ENCODE measurements at regions not wholly inside any gene's neighbourhood (a gene's known extent, or its start where the extent isn't known, plus 50 kb on each side); places are given as distances from the start of the nearest gene placed in this dataset.

- no peaks in the 10 kb centered on the region for H3K9me2 ChIP-seq (ENCODE audit: insufficient read depth, low read length)
- no peak for TF ChIP-seq SMC3 (conservative IDR thresholded peaks at IDR 0.05; ENCODE audit: poor library complexity)
- TF ChIP-seq RAD21 (conservative IDR thresholded peaks at IDR 0.05) = no peak
- no peak for TF ChIP-seq EP300 (conservative IDR thresholded peaks at IDR 0.05; ENCODE audit: poor library complexity, severe bottlenecking)
- no peak for TF ChIP-seq MXI1 (conservative IDR thresholded peaks at IDR 0.05; ENCODE audit: poor library complexity, severe bottlenecking)
- no peak for TF ChIP-seq REST (IDR thresholded peaks at IDR 0.05; ENCODE audit: borderline replicate concordance)
- TF ChIP-seq CTCF (IDR thresholded peaks at IDR 0.05; ENCODE audit: poor library complexity, severe bottlenecking) = no peak
- TF ChIP-seq TAF1 (IDR thresholded peaks at IDR 0.05; ENCODE audit: low read depth) = no peak
- no peak for TF ChIP-seq EZH2 (IDR thresholded peaks at IDR 0.05; ENCODE audit: borderline replicate concordance, insufficient read depth, low read length, poor library complexity, severe bottlenecking)
- TF ChIP-seq POLR2AphosphoS5 (IDR thresholded peaks at IDR 0.05) = no peak
- H3K9me3 ChIP-seq (ENCODE audit: low read length) = no peaks in the 10 kb centered on the region
- no peaks in the 10 kb centered on the region for H3K36me3 ChIP-seq (ENCODE audit: insufficient read depth, low read length)
- H3K4me2 ChIP-seq (ENCODE audit: low read length) = no peak overlapping the region
- no peaks in the 10 kb centered on the region for H3K27me3 ChIP-seq (ENCODE audit: insufficient read depth, low read depth, low read length)
- no peaks in the 10 kb centered on the region for H4K20me1 ChIP-seq (ENCODE audit: insufficient read depth)
- no peak overlapping the region for H3K27ac ChIP-seq (ENCODE audit: low read length)
- no peaks in the 10 kb centered on the region for H3F3A ChIP-seq (ENCODE audit: insufficient read depth, low read length, poor library complexity, severe bottlenecking)
- H3K4me3 ChIP-seq (ENCODE audit: low read length) = no peak overlapping the region
- no peak overlapping the region for H3K9ac ChIP-seq (ENCODE audit: low read length)
- no peak overlapping the region for H2AFZ ChIP-seq (ENCODE audit: low read depth, low read length)
- H3K79me2 ChIP-seq (replicated peaks; ENCODE audit: insufficient read depth, low read length) = no peaks in the 10 kb centered on the region
Measured at GRCh38 chr2:71844967-71845366, 302.7 kb downstream of the CYP26B1 start.

- Histone ChIP-seq H2AFZ (ENCODE audit: low read depth, low read length) (no peak overlapping the region), H4K20me1 (ENCODE audit: insufficient read depth) (no peaks in the 10 kb centered on the region), H3K36me3 (ENCODE audit: insufficient read depth, low read length) (no peaks in the 10 kb centered on the region), H3K27ac (ENCODE audit: low read length) (no peak overlapping the region), H3K79me2 (replicated peaks; ENCODE audit: insufficient read depth, low read length) (no peaks in the 10 kb centered on the region), H3K27me3 (ENCODE audit: insufficient read depth, low read depth, low read length) (no peaks in the 10 kb centered on the region), H3K9ac (ENCODE audit: low read length) (no peak overlapping the region), H3K9me3 (ENCODE audit: low read length) (no peaks in the 10 kb centered on the region), H3K4me2 (ENCODE audit: low read length) (no peak overlapping the region), H3K9me2 (ENCODE audit: insufficient read depth, low read length) (no peaks in the 10 kb centered on the region), H3F3A (ENCODE audit: insufficient read depth, low read length, poor library complexity, severe bottlenecking) (no peaks in the 10 kb centered on the region), H3K4me3 (ENCODE audit: low read length) (no peak overlapping the region)
- no peak for TF ChIP-seq SMC3 (conservative IDR thresholded peaks at IDR 0.05; ENCODE audit: poor library complexity)
- no peak for TF ChIP-seq TAF1 (IDR thresholded peaks at IDR 0.05; ENCODE audit: low read depth)
- no peak for TF ChIP-seq POLR2AphosphoS5 (IDR thresholded peaks at IDR 0.05)
- no peak for TF ChIP-seq MXI1 (conservative IDR thresholded peaks at IDR 0.05; ENCODE audit: poor library complexity, severe bottlenecking)
- TF ChIP-seq EZH2 (IDR thresholded peaks at IDR 0.05; ENCODE audit: borderline replicate concordance, insufficient read depth, low read length, poor library complexity, severe bottlenecking) = no peak
- TF ChIP-seq CTCF (IDR thresholded peaks at IDR 0.05; ENCODE audit: poor library complexity, severe bottlenecking) = no peak
Measured at GRCh38 chr2:71843391-71843850, 304.2 kb downstream of the CYP26B1 start.

Measured in neural cell (in vitro differentiated cells).